ENCODE measurements at regions not wholly inside any gene's neighbourhood (a gene's known extent, or its start where the extent isn't known, plus 50 kb on each side); places are given as distances from the start of the nearest gene placed in this dataset.

GRCh38 chr5:126311766-126312165, 111.4 kb upstream of the GRAMD2B start:
- no peaks in the 10 kb centered on the region for H3K9me3 ChIP-seq (ENCODE audit: control insufficient read depth in 2 of 2, insufficient read depth in 1 of 2, low read depth in 1 of 2, low read length in 1 of 2)
- no peaks in the 10 kb centered on the region for H3K4me1 ChIP-seq (ENCODE audit: control insufficient read depth in 2 of 2, insufficient read depth in 2 of 2, low read length in 1 of 2)
- H3K27me3 ChIP-seq (ENCODE audit: control insufficient read depth in 1 of 2, insufficient read depth in 2 of 2, low read length in 2 of 2) = no peaks in the 10 kb centered on the region
- no peak overlapping the region for H3K27ac ChIP-seq (ENCODE audit: low read depth in 2 of 2, low read length in 1 of 2)
- no peaks in the 10 kb centered on the region for H3K36me3 ChIP-seq (ENCODE audit: control insufficient read depth in 2 of 2, insufficient read depth in 2 of 2, low read length in 1 of 2)
- 72 to 74% methylated on average over 2 of the region's 2 CpGs for WGBS, 2 donors
- no peak overlapping the region for H3K4me3 ChIP-seq (ENCODE audit: low read depth in 1 of 2, low read length in 2 of 2)

- no peaks in the 10 kb centered on the region for H3K4me1 ChIP-seq (ENCODE audit: control insufficient read depth in 2 of 2, insufficient read depth in 2 of 2, low read length in 1 of 2)
- H3K27me3 ChIP-seq (ENCODE audit: control insufficient read depth in 1 of 2, insufficient read depth in 2 of 2, low read length in 2 of 2) = no peaks in the 10 kb centered on the region
- WGBS, 2 donors = 65% methylated on average over 3 of the region's 3 CpGs
- H3K27ac ChIP-seq (ENCODE audit: low read depth in 2 of 2, low read length in 1 of 2) = no peak overlapping the region
- H3K4me3 ChIP-seq (ENCODE audit: low read depth in 1 of 2, low read length in 2 of 2) = no peak overlapping the region
- H3K9me3 ChIP-seq (ENCODE audit: control insufficient read depth in 2 of 2, insufficient read depth in 1 of 2, low read depth in 1 of 2, low read length in 1 of 2) = no peaks in the 10 kb centered on the region
- H3K36me3 ChIP-seq (ENCODE audit: control insufficient read depth in 2 of 2, insufficient read depth in 2 of 2, low read length in 1 of 2) = no peaks in the 10 kb centered on the region
These were observed 107.9 kb upstream of the GRAMD2B start for GRCh38 chr5:126315341-126315740.

- H3K36me3 ChIP-seq (ENCODE audit: control insufficient read depth in 2 of 2, insufficient read depth in 2 of 2, low read length in 1 of 2) = no peaks in the 10 kb centered on the region
- no peaks in the 10 kb centered on the region for H3K4me1 ChIP-seq (ENCODE audit: control insufficient read depth in 2 of 2, insufficient read depth in 2 of 2, low read length in 1 of 2)
- H3K27ac ChIP-seq (ENCODE audit: low read depth in 2 of 2, low read length in 1 of 2) = no peak overlapping the region
- H3K4me3 ChIP-seq (ENCODE audit: low read depth in 1 of 2, low read length in 2 of 2) = no peak overlapping the region
- 81 to 91% methylated on average over 1 of the region's 1 CpG for WGBS, 2 donors
- no peaks in the 10 kb centered on the region for H3K9me3 ChIP-seq (ENCODE audit: control insufficient read depth in 2 of 2, insufficient read depth in 1 of 2, low read depth in 1 of 2, low read length in 1 of 2)
- H3K27me3 ChIP-seq (ENCODE audit: control insufficient read depth in 1 of 2, insufficient read depth in 2 of 2, low read length in 2 of 2) = no peaks in the 10 kb centered on the region
These were observed 90.9 kb upstream of the GRAMD2B start for GRCh38 chr5:126332326-126332725.

GRCh38 chr5:126334760-126335159, 88.4 kb upstream of the GRAMD2B start:
- Histone ChIP-seq H3K27me3 (ENCODE audit: control insufficient read depth in 1 of 2, insufficient read depth in 2 of 2, low read length in 2 of 2) (no peaks in the 10 kb centered on the region), H3K27ac (ENCODE audit: low read depth in 2 of 2, low read length in 1 of 2) (no peak overlapping the region), H3K9me3 (ENCODE audit: control insufficient read depth in 2 of 2, insufficient read depth in 1 of 2, low read depth in 1 of 2, low read length in 1 of 2) (no peaks in the 10 kb centered on the region), H3K36me3 (ENCODE audit: control insufficient read depth in 2 of 2, insufficient read depth in 2 of 2, low read length in 1 of 2) (no peaks in the 10 kb centered on the region), H3K4me3 (ENCODE audit: low read depth in 1 of 2, low read length in 2 of 2) (no peak overlapping the region), H3K4me1 (ENCODE audit: control insufficient read depth in 2 of 2, insufficient read depth in 2 of 2, low read length in 1 of 2) (no peaks in the 10 kb centered on the region)
- 66 to 76% methylated on average over 7 of the region's 7 CpGs for WGBS, 2 donors

GRCh38 chr5:126335886-126336285, 87.3 kb upstream of the GRAMD2B start:
- H3K9me3 ChIP-seq (ENCODE audit: control insufficient read depth in 2 of 2, insufficient read depth in 1 of 2, low read depth in 1 of 2, low read length in 1 of 2) = no peaks in the 10 kb centered on the region
- 53 to 57% methylated on average over 2 of the region's 2 CpGs for WGBS, 2 donors
- H3K4me1 ChIP-seq (ENCODE audit: control insufficient read depth in 2 of 2, insufficient read depth in 2 of 2, low read length in 1 of 2) = no peaks in the 10 kb centered on the region
- no peaks in the 10 kb centered on the region for H3K36me3 ChIP-seq (ENCODE audit: control insufficient read depth in 2 of 2, insufficient read depth in 2 of 2, low read length in 1 of 2)
- H3K27ac ChIP-seq (ENCODE audit: low read depth in 2 of 2, low read length in 1 of 2) = no peak overlapping the region
- no peak overlapping the region for H3K4me3 ChIP-seq (ENCODE audit: low read depth in 1 of 2, low read length in 2 of 2)
- H3K27me3 ChIP-seq (ENCODE audit: control insufficient read depth in 1 of 2, insufficient read depth in 2 of 2, low read length in 2 of 2) = no peaks in the 10 kb centered on the region

GRCh38 chr5:126338635-126339034, 84.6 kb upstream of the GRAMD2B start:
- WGBS, 2 donors = 68 to 72% methylated on average over 7 of the region's 7 CpGs
- no peak overlapping the region for H3K27ac ChIP-seq (ENCODE audit: low read depth in 2 of 2, low read length in 1 of 2)
- no peaks in the 10 kb centered on the region for H3K9me3 ChIP-seq (ENCODE audit: control insufficient read depth in 2 of 2, insufficient read depth in 1 of 2, low read depth in 1 of 2, low read length in 1 of 2)
- H3K4me3 ChIP-seq (ENCODE audit: low read depth in 1 of 2, low read length in 2 of 2) = no peak overlapping the region
- peaks cover 0 to 3% of the 10 kb centered on the region in 2 donors for H3K27me3 ChIP-seq (ENCODE audit: control insufficient read depth in 1 of 2, insufficient read depth in 2 of 2, low read length in 2 of 2)
- no peaks in the 10 kb centered on the region for H3K4me1 ChIP-seq (ENCODE audit: control insufficient read depth in 2 of 2, insufficient read depth in 2 of 2, low read length in 1 of 2)
- H3K36me3 ChIP-seq (ENCODE audit: control insufficient read depth in 2 of 2, insufficient read depth in 2 of 2, low read length in 1 of 2) = no peaks in the 10 kb centered on the region

- H3K36me3 ChIP-seq (ENCODE audit: control insufficient read depth in 2 of 2, insufficient read depth in 2 of 2, low read length in 1 of 2) = no peaks in the 10 kb centered on the region
- H3K4me3 ChIP-seq (ENCODE audit: low read depth in 1 of 2, low read length in 2 of 2) = no peak overlapping the region
- H3K9me3 ChIP-seq (ENCODE audit: control insufficient read depth in 2 of 2, insufficient read depth in 1 of 2, low read depth in 1 of 2, low read length in 1 of 2) = no peaks in the 10 kb centered on the region
- no peak overlapping the region for H3K27ac ChIP-seq (ENCODE audit: low read depth in 2 of 2, low read length in 1 of 2)
- 26 to 27% methylated on average over 4 of the region's 4 CpGs for WGBS, 2 donors
- H3K27me3 ChIP-seq (ENCODE audit: control insufficient read depth in 1 of 2, insufficient read depth in 2 of 2, low read length in 2 of 2) = peaks cover 0 to 4% of the 10 kb centered on the region in 2 donors
- H3K4me1 ChIP-seq (ENCODE audit: control insufficient read depth in 2 of 2, insufficient read depth in 2 of 2, low read length in 1 of 2) = no peaks in the 10 kb centered on the region
These were observed 83.9 kb upstream of the GRAMD2B start for GRCh38 chr5:126339215-126339805.

GRCh38 chr5:126341906-126342630, 81.1 kb upstream of the GRAMD2B start:
- Histone ChIP-seq H3K4me3 (ENCODE audit: low read depth in 1 of 2, low read length in 2 of 2) (no peak overlapping the region), H3K27me3 (ENCODE audit: control insufficient read depth in 1 of 2, insufficient read depth in 2 of 2, low read length in 2 of 2) (peaks cover 0 to 4% of the 10 kb centered on the region in 2 donors), H3K27ac (ENCODE audit: low read depth in 2 of 2, low read length in 1 of 2) (no peak overlapping the region), H3K36me3 (ENCODE audit: control insufficient read depth in 2 of 2, insufficient read depth in 2 of 2, low read length in 1 of 2) (no peaks in the 10 kb centered on the region), H3K4me1 (ENCODE audit: control insufficient read depth in 2 of 2, insufficient read depth in 2 of 2, low read length in 1 of 2) (no peaks in the 10 kb centered on the region), H3K9me3 (ENCODE audit: control insufficient read depth in 2 of 2, insufficient read depth in 1 of 2, low read depth in 1 of 2, low read length in 1 of 2) (no peaks in the 10 kb centered on the region)
- 33 to 36% methylated on average over 1 of the region's 1 CpG for WGBS, 2 donors

- 49 to 80% methylated on average over 3 of the region's 3 CpGs for WGBS, 2 donors
- Histone ChIP-seq H3K36me3 (ENCODE audit: control insufficient read depth in 2 of 2, insufficient read depth in 2 of 2, low read length in 1 of 2) (no peaks in the 10 kb centered on the region), H3K27me3 (ENCODE audit: control insufficient read depth in 1 of 2, insufficient read depth in 2 of 2, low read length in 2 of 2) (no peaks in the 10 kb centered on the region), H3K27ac (ENCODE audit: low read depth in 2 of 2, low read length in 1 of 2) (no peak overlapping the region), H3K4me3 (ENCODE audit: low read depth in 1 of 2, low read length in 2 of 2) (no peak overlapping the region), H3K9me3 (ENCODE audit: control insufficient read depth in 2 of 2, insufficient read depth in 1 of 2, low read depth in 1 of 2, low read length in 1 of 2) (no peaks in the 10 kb centered on the region), H3K4me1 (ENCODE audit: control insufficient read depth in 2 of 2, insufficient read depth in 2 of 2, low read length in 1 of 2) (no peaks in the 10 kb centered on the region)
These were observed 74.2 kb upstream of the GRAMD2B start for GRCh38 chr5:126348855-126349635.

All from esophagus (tissue), 2 donors.